GM21367 (cell line): ENCODE measurements at regions not wholly inside any gene's neighbourhood (a gene's known extent, or its start where the extent isn't known, plus 50 kb on each side); places are given as distances from the start of the nearest gene placed in this dataset.

Experiments
- ATAC-seq: cut with Tn5 transposase; IDR thresholded peaks from one replicate; pipeline ENCODE4 v1.9.1; 2021; ENCODE audit not compliant: unreplicated experiment

DNA sequence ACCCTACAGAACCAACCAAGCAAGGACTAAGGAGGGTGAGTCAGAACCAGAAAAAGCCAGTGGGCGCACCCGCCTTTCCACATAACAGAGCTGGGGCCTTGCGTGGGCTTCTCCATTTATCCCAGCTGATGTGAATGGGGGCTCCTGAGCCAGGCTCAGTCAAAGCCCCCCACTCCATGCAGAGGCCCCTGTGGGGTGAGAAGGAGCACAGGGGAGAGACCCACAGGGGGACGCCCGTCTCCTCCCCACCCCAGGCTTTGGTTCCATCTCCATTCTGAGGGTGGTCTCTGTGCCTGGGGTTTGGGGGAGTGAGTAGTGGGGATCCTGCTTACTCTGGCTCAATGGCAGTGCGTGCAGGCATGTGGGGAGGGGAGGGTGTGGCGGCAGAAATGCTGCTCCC is 210.1 kb upstream of the TNRC6C start:
- no peak for ATAC-seq

DNA sequence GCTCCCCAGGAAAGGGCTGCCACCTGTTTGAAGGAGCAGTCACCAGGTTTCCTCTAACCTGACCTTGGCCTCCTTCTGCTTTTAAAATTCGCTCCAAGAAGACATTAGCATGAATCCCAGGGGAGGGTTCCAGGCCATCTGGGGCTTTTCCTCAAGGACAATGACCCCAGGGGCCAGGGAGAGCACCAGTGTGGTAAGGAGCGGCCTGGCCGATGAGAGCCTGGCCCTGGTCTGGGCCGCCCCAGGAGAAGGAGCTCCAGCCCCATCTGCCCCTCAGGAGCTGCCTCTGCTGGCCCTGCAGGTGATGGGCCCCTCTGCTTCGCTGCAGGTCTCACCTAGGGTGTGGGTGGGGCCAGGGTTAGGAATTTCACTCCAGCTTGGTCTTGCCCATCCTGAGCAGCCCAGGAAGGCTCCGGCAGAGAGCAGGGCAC is 209.2 kb upstream of the TNRC6C start:
- ATAC-seq, result no peak

DNA sequence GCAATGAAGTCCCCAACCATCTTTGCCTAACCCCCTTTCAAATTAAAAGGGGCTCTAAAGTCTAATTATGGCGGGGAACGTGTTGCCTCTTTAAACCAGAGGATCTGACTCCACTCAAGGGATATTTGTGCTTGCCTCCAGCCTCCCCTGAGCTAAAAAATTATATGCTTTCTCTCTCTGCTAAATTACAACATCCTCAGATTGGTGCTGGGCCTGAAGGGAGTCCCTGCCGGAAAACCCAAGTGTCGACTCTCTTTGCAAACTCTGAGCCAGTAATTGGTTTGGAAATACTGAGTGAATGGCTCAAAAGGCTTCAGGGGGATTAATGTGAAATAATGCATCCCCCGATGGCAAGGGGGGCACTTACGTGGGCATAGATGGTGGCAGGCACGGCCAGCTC is 208.5 kb upstream of the TNRC6C start:
- ATAC-seq, result no peak

DNA sequence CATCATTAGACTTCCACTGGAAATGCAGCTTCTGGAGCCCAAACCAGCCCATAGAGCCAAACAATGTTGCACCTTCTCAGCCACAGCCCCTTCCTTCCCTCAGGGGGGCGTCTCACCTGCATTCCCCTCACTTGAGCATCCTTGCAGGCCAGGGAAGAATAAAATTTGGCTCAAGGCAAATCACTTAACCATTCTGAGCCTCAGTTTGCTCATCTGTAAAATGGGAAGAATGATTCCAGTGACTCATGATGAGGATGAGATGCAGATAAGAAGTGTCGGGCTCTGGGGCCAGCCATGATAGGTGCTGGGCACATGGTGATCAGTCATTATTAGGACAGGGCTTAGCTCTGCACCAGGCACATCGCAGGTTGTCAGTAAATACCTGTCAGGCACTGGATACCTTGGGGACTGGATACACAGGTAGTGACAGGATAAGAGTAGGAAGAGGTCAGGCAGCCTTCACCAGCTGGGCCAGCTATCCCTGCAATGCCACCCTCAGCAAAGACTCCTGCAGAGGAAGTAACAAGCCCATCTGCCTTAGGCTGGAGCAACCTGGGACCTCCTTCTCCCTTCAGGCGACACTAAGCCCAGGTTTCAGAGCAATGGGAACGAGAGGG is 208.0 kb upstream of the TNRC6C start:
- no peak for ATAC-seq

DNA sequence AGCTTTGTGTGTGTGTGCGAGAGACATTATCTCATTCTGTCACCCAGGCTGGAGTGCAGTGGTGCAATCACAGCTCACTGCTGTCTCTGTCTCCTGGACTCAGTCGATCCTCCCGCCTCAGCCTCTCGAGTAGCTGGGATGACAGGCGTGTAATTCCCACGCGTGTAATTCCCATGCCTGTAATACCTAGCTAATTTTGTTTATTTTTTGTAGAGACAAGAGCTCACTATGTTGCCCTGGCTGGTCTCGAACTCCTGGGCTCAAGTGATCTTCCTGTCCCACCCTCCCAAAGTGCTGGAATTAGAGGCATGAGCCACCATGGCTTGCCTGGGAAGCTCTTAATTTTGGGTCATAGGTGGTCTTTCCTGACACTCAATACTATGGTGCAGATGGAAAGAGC is 205.3 kb upstream of the TNRC6C start:
- no peak for ATAC-seq

DNA sequence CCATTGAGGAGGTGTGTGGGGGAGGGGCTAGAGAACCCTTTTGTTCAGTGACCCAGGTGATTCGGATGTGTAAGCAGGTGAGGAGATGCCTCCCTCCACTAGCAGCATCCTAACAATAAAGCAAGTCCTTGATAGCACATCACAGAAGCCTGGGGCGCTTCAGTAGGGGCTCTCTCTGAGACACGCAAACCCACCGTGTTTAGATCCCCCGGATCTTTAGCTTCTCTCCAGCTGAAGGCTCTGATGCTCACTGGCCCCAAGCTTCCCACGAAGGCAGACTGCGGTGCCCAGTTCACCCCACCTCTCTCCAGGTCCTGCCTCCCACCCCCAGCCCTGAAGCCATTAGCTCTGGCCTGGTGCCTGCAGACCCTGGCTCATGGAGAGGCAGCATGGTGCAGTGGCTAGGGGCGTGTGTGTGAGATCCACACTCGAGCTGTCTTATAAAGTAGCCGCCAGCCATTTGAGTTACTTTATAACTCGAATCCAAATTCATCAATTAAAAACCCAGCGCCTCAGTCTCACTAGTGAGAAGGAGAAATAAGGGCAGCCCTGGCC is 204.7 kb upstream of the TNRC6C start:
- no peak for ATAC-seq

DNA sequence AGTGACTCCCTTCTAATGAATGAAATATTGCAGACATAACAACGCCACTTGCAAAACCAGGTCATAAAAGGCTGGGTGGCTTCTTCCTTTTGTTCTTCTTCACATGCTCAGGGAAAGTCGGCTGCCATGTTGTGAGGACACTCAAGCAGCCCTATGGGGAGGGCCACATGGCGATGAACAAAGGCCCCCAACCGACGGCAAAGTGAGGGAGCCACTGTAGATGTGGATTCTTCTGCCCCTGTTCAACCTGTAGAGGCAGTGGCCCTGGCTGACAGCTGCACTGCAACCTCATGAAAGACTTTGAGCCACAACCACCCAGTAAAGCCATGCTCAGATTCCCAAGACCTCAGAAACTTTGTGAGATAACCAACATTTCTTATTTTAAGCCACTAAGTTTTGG is 203.5 kb upstream of the TNRC6C start:
- ATAC-seq, result no peak

DNA sequence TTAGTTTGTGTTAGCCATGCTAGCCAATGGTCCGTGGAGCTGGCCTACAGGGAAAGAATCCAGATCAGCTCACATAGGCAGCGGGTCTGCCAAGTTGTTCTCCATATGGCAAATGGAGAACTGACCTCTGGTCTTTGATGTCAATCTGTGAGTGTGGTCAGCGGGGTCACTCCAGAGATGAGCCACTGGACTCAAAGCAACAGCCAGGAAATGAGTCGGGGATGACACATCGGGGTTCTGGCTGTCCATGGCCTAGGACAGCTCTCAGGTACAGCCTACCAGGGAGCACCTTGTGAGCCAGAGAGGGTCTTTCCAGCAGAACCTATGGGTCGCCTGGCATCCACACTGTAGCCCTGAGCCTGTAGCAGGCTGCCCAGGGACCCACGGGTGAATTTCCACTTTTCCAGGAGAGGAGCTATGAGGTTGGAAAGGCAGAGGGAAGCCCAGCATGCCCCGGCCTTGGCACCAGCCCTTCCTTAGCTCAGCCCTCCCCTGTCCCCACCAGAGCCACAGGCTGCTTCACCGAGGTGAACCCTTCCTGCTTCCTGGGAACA is 203.0 kb upstream of the TNRC6C start:
- ATAC-seq, result no peak

DNA sequence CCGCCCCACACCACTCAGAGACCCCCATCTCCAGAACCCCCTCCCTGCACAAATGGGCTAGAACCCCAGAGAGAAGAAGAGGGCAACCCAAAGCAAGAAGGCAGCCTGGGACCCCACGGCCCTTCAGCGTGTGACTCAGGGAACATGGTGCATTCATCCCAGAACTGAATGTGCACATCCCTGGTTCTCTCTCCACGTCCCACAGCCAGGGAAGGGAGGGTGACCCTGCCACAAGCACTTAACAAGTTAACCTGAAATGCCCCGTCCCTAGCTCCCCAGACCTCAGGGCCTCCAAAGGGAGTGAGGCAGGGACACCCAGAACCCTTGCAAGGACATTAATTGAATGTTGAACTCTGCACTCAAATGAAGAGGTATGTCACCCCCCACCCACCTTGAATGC is 202.5 kb upstream of the TNRC6C start:
- no peak for ATAC-seq

DNA sequence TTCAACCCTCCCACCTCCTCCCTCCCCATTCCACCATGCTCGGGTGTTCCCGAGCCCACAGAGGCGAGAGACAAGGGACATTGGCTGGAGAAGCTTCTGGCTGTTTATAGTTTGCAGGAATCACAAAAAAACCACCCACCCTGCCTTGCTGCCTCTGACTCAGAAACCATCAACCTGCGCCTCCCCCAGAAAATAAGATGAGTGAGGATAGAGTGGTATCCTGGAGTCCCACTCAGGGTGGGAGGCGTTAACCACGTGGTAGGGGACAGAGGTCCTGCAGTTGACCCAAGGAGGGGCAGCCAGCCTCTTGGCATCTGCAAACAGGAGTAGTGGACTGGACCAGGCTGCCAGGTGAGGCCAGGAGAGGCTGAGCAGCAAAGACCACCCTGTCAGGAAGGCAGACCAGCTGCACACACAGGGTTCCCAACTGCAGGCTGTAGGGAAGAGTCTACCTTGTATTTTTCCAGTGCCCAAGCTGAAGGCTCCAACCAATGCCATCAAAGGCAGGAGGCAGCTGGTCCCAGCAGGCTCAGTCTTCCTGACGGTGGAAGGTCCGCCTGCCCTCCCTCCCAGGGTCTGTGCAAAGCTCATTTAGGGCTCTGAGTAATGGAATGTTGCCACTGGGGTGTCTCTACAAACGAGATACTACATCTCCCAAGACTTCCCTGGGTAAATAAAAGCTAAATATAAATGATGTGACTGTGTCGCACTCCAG is 201.5 kb upstream of the TNRC6C start:
- no peak for ATAC-seq

DNA sequence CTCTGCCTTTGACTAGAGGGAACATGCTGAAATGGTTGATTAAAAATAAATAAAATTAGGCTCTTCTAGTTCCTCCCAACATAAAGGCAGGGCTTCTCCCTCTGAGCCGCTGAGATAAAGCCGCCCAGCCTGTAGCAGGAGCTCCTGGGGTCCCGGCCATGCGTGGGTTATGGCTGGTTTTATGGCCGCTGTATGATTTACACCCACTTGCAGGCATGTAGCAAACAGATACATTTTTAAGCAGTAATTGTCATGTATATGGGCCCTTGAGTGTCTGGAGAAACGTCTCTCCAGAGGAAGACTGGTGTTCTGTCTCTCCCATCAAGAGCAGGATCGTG is 201.0 kb upstream of the TNRC6C start:
- ATAC-seq, result no peak

DNA sequence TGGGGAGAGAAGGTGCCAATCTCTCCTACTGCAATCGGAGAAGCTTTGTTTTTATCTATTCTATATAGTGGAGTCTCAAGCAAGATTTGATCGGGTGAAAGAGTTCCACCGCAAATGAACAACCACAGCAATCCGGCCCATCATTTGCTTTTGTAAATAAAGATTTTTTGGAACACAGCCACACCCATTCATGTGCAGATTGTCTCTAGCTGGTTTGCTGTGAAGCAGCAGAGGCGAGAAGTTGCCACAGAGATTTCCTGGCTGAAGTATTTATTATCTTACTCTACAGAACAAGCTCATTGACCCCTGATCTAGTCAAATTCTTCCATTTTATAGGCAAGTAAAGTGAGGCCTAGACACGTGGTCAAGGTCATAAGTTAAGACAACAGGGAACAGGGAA is 195.5 kb upstream of the TNRC6C start:
- ATAC-seq, result no peak

DNA sequence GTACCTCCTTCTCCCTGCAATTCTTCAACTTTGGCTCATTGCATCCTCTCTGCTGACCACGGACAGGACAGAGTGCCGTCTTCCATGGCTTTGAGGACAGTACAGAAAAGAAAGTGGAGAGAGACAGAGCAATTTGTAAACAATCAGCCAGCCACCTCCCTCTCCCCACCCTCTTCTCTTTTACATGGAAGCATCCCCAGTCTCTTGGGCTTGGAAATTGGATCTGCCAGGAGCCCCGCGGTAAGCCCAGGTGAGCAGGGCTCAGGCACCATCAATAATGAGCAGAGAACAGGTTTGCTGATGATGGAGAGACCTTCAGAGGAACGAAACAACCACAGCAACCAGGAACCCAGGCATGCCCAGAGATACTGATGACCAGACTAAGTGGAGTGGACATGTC is 194.9 kb upstream of the TNRC6C start:
- ATAC-seq, result no peak

DNA sequence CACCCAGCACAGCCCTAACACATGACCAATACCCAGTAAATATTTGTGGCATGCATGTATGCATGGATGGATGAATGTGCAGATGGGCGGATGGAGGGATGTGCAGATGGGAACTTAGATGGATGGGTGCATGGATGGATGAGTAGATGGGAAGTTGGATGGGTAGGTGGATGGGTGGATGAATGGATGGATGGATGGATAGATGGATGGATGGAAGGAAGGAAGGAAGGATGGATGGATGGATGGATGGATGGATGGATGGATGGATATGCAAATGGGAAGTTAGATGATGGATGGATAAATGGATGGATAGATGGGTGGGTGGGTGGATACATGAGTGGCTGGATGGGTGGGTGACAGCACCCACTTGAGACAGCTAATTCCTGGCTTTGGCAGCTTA is 193.2 kb upstream of the TNRC6C start:
- ATAC-seq, result no peak

DNA sequence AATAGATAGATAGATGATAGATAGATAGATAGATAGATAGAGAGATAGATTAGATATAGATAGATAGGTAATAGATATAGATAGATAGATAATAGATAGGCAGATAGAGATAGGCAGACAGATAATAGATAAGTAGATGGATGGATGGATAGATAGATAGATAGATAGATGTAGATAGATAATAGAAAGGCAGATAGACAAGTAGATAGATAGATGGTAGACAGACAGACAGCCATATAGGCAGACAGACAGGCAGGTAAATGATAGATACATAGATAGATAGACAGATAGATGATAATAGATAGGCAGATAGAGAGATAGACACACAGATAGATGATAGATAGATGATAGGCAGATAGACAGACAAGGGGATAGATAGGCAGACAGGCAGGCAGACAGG is 191.4 kb upstream of the TNRC6C start:
- no peak for ATAC-seq

DNA sequence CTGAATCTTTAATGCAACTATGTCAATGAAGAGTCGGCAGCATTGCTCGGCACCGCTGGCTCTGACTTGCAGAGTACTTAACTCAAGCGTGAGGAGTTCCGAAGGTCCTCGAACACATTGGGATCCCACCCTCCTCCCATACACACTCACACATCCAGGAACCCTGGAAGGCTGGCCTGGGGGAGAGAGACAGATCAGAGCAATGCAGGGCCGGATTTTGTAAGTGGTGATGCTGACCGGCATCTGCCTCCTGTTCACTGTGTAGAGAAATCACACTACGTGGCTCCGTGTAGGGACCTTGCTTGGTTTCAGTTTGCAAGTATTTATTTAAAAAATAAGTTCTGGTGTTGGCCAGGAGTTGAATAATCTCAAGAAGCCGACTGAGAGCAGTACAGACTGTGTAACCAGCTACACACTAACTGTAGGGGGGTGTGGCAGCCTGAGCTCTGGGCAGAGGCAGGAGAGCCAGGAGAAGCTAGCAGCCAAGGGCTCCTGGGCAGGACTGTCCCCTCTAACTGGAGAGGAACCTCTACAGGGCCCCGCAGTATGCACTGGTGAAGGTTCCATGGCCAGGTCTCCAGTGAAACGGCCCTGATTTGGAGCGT is 190.2 kb upstream of the TNRC6C start:
- no peak for ATAC-seq

DNA sequence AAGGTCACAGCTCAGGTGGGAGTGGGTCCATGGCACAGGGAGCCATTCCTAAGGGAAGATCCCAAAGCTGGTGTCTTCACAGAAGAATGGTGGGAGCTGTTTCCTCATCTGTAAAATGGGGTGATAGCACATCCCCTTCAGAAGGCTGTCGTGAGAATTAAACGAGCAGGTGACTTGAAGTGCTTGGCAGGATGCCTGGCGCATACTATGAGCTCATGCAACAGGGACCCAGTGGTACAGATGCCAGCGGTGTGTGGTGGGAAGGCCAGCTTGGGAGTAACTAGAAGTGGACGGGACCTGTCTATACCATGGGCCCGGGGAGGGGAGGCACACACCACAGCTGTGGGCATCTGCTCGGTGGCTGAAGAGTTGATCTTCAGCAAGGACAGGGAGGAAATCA is 189.3 kb upstream of the TNRC6C start:
- no peak for ATAC-seq

DNA sequence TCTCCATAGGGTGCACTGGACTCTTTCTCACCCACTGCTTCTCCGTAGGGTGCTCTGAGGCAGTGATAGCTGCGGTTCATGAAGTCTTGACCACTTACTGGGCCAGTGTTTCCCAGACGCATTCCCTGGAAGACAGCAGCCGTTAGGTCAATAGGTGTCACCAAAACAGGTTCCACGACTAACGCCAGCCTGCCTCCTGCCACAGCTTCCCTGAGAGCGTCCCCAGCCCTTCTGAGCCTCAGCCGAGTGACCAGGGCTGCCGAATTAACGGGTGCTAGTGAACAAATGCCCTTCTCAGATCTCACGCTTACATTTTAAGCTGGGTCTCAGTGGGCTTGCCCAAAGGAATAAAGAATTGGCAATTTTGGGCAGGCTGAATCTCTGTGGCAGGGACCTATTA is 188.7 kb upstream of the TNRC6C start:
- no peak for ATAC-seq

DNA sequence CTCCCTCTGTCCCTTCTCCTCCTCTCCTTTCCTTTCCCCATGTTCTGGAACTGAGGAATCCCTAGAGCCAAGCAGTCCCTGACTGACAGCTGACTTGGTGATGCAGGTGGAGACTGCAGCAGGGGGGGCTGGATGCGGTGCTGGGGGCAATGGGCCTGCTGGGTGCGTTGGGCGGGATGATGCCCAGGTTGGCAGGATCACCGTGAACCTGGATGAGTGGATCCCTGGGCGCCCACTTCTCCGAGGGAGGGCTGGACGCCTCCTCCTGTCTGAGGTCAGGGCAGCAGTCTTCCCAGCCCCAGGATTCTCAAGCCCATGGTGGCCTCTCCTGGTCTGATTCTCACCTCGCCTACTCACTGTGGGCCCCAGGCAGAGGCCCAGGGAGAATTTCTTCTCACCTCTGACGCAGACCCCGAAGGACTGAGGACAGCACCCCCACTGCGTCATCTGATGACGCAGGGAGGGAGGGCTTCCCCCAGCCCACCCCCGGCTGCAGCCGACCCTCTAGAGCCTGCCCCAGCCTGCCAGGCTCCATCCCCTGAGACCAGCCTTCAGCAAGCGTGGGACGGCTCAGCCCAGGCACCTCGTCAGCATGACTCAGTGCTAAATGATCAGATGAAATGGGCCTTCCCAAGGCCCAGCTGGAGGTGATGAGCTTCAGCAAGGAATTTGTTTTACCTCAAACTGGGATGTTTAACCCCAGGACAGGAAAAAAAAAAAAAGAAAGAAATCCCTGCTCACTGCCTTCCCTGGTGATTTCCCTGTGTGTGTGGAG is 188.0 kb upstream of the TNRC6C start:
- no peak for ATAC-seq

DNA sequence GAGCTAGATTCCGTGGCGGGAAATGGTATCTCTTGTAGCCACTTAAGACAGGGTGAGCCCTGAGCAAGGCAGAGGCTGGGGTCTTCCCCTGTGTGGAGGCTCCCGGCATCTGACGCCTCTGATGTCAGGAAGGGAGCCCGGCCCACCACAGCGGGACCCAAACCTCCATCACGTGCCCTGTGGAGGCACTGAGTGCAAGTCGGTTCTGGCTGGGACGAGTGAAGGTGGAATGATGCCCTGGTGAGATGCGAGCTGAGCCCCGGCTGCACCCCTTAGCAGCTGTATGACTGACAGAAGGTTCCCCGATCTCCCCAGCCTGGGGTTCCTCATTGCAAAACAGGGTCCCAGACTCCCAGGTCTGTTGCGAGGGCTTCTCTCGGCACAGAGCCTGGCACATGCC is 187.4 kb upstream of the TNRC6C start:
- no peak for ATAC-seq

DNA sequence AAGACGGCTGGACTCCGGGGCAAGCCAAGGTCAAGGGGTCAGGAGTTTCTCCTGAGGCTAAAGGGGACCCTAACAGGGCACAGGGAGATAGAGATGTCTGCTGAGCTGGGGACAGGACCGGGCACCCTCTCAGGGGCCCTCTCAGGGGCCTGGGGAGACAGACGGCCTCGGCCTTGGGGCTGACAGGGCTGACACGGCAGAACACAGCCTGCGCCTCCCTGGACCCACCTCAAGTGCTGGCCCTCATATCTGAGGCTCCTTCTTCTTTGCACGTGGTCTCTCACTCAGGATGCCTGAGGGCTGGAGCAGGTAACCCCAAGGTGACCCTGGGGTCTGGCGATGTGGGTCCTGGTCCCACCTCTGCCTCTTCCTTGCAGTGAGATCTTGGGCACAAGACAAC is 186.9 kb upstream of the TNRC6C start:
- no peak for ATAC-seq
